Astrocyte (in vitro differentiated cells and primary cell): ENCODE measurements at regions not wholly inside any gene's neighbourhood (a gene's known extent, or its start where the extent isn't known, plus 50 kb on each side); places are given as distances from the start of the nearest gene placed in this dataset.

ENCODE experiments used
- CTCF ChIP-seq: IDR thresholded peaks from 2 replicates; pipeline ENCODE4 v1.5.1; 2011; ENCODE audit warnings: low read depth, mild to moderate bottlenecking, inconsistent platforms, low read length, moderate library complexity; ENCODE audit not compliant: insufficient read depth
- EZH2 ChIP-seq: IDR thresholded peaks from 2 replicates; pipeline ENCODE4 v1.6.1; 2012; ENCODE audit warnings: mild to moderate bottlenecking, low read length, inconsistent platforms; ENCODE audit not compliant: insufficient read depth

GRCh38 chr4:24322995-24323394, 261.4 kb downstream of the DHX15 start:
- TF ChIP-seq CTCF: no peak
- TF ChIP-seq EZH2: no peak
